ENCODE measurements at regions not wholly inside any gene's neighbourhood (a gene's known extent, or its start where the extent isn't known, plus 50 kb on each side); places are given as distances from the start of the nearest gene placed in this dataset.

DNA sequence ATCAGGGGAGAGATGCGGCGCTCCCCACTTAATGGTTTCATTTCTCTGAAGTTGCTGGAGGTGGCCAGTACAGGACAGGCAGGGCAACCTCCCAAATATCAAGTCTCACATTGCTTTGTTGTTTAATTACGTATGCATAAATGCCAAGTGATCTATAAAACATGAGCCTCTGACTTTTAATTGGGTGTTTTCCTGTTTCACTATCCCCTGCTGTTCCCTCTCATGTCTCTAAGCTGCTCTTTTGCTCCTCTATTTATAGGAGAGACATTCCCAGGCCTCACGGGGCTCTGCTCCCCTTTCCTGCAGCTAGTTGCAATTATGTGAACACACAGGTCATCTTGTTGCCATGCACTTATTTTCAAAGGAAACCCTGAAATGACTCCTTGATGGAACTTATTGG lies 1173.5 kb upstream of the GOT2 start:
- TF ChIP-seq, protein P1, sequence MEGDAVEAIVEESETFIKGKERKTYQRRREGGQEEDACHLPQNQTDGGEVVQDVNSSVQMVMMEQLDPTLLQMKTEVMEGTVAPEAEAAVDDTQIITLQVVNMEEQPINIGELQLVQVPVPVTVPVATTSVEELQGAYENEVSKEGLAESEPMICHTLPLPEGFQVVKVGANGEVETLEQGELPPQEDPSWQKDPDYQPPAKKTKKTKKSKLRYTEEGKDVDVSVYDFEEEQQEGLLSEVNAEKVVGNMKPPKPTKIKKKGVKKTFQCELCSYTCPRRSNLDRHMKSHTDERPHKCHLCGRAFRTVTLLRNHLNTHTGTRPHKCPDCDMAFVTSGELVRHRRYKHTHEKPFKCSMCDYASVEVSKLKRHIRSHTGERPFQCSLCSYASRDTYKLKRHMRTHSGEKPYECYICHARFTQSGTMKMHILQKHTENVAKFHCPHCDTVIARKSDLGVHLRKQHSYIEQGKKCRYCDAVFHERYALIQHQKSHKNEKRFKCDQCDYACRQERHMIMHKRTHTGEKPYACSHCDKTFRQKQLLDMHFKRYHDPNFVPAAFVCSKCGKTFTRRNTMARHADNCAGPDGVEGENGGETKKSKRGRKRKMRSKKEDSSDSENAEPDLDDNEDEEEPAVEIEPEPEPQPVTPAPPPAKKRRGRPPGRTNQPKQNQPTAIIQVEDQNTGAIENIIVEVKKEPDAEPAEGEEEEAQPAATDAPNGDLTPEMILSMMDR (IDR thresholded peaks at IDR 0.05 in 4 of 5, conservative IDR thresholded peaks at IDR 0.05 in 1 of 5), result no peak
- TF ChIP-seq POLR2A (IDR thresholded peaks at IDR 0.05), result no peak
